Astrocyte (in vitro differentiated cells and primary cell): ENCODE measurements at regions not wholly inside any gene's neighbourhood (a gene's known extent, or its start where the extent isn't known, plus 50 kb on each side); places are given as distances from the start of the nearest gene placed in this dataset.

ENCODE experiments used
- EZH2 ChIP-seq: IDR thresholded peaks from 2 replicates; pipeline ENCODE4 v1.6.1; 2012; ENCODE audit warnings: mild to moderate bottlenecking, low read length, inconsistent platforms; ENCODE audit not compliant: insufficient read depth
- TF ChIP-seq, protein P1 (sequence below): IDR thresholded peaks from 2 replicates; pipeline ENCODE4 v1.5.1; 2011; ENCODE audit warnings: low read depth, mild to moderate bottlenecking, inconsistent platforms, low read length, moderate library complexity; ENCODE audit not compliant: insufficient read depth

DNA sequence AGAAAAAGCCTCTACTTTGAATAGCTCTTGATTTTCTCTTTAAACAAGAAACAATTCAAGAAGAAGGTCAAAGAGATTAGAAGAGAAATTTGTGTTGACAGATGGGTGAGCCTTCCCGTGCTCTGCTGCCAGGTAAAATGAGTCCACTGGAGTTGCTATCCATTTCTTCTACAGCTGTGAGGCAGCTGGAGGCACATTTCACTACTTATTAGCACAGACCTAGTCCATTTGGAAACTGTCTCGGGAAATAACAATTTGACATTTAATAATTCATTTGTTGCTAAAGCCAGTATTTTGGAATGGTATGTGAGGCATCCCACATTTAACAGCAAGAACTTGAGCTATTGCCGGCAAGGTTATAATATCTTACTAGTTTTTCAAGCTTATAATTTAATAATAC, 396.8 kb upstream of the GRIA3 start:
- TF ChIP-seq, protein P1, sequence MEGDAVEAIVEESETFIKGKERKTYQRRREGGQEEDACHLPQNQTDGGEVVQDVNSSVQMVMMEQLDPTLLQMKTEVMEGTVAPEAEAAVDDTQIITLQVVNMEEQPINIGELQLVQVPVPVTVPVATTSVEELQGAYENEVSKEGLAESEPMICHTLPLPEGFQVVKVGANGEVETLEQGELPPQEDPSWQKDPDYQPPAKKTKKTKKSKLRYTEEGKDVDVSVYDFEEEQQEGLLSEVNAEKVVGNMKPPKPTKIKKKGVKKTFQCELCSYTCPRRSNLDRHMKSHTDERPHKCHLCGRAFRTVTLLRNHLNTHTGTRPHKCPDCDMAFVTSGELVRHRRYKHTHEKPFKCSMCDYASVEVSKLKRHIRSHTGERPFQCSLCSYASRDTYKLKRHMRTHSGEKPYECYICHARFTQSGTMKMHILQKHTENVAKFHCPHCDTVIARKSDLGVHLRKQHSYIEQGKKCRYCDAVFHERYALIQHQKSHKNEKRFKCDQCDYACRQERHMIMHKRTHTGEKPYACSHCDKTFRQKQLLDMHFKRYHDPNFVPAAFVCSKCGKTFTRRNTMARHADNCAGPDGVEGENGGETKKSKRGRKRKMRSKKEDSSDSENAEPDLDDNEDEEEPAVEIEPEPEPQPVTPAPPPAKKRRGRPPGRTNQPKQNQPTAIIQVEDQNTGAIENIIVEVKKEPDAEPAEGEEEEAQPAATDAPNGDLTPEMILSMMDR = no peak
- TF ChIP-seq EZH2 = no peak
